ENCODE measurements at regions not wholly inside any gene's neighbourhood (a gene's known extent, or its start where the extent isn't known, plus 50 kb on each side); places are given as distances from the start of the nearest gene placed in this dataset.

DNA sequence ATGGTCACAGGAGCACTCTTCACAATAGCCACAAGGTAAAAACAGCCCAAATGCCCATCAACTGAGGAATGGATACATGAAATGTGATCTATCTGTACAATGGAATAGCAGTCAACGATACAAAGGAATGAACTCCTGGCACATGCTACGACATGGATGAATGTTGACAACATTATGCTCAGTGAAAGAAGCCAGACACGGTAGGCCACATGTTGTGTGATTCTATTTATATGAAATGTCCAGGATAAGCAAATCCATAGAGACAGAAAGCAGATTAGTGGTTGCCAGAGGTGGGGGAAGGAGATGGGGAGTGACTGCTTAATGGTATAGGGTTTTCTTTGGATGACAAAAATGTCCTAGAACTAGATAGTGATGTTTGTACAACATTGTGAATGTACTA lies 58.7 kb upstream of the GPM6B start:
- H2AFZ ChIP-seq (ENCODE audit: insufficient read depth, low read depth, low read length, poor library complexity, severe bottlenecking): no peak overlapping the region
- H3K27ac ChIP-seq (ENCODE audit: low read depth in 1 of 2, low read length in 2 of 2): no peak overlapping the region
- H3K9ac ChIP-seq (ENCODE audit: insufficient read depth, low read length, poor library complexity, severe bottlenecking): no peak overlapping the region
- intact Hi-C loops (cut with micrococcal nuclease): no loop called here
- H3K4me3 ChIP-seq (replicated peaks in 1 of 3; ENCODE audit: low read depth in 2 of 3, low read length in 3 of 3): no peak overlapping the region
- TF ChIP-seq, protein P1, sequence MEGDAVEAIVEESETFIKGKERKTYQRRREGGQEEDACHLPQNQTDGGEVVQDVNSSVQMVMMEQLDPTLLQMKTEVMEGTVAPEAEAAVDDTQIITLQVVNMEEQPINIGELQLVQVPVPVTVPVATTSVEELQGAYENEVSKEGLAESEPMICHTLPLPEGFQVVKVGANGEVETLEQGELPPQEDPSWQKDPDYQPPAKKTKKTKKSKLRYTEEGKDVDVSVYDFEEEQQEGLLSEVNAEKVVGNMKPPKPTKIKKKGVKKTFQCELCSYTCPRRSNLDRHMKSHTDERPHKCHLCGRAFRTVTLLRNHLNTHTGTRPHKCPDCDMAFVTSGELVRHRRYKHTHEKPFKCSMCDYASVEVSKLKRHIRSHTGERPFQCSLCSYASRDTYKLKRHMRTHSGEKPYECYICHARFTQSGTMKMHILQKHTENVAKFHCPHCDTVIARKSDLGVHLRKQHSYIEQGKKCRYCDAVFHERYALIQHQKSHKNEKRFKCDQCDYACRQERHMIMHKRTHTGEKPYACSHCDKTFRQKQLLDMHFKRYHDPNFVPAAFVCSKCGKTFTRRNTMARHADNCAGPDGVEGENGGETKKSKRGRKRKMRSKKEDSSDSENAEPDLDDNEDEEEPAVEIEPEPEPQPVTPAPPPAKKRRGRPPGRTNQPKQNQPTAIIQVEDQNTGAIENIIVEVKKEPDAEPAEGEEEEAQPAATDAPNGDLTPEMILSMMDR (IDR thresholded peaks at IDR 0.05): no peak
- no peaks in the 10 kb centered on the region for H3K9me3 Mint-ChIP-seq
- H3K79me2 ChIP-seq (ENCODE audit: insufficient read depth, low read length): no peaks in the 10 kb centered on the region
- 60% methylated on average over 1 of the region's 3 CpGs for WGBS (ENCODE audit: insufficient coverage)
- peaks cover 0 to 11% (median 0%) of the 10 kb centered on the region in 3 donors for H3K27me3 Mint-ChIP-seq (ENCODE audit: low read depth in 3 of 3)
- no peak for DNase-seq
- no peaks in the 10 kb centered on the region for H3K36me3 Mint-ChIP-seq
- no peaks in the 10 kb centered on the region for H3K9me3 ChIP-seq (replicated peaks in 1 of 2; ENCODE audit: control insufficient read depth in 1 of 2, insufficient read depth in 1 of 2, low read length in 2 of 2)
- peaks cover 0 to 4% of the 10 kb centered on the region in 2 donors for H3K27me3 ChIP-seq (ENCODE audit: control insufficient read depth in 2 of 2, insufficient read depth in 2 of 2, low read length in 2 of 2)
- H3K36me3 ChIP-seq (replicated peaks in 1 of 2; ENCODE audit: control insufficient read depth in 1 of 2, insufficient read depth in 2 of 2, low read length in 2 of 2): no peaks in the 10 kb centered on the region
- H3K4me3 Mint-ChIP-seq: no peak overlapping the region
- H3K4me2 ChIP-seq (replicated peaks; ENCODE audit: extremely low read depth, low read length, poor library complexity, severe bottlenecking): no peak overlapping the region
- H3K4me1 Mint-ChIP-seq: no peaks in the 10 kb centered on the region
- H4K20me1 ChIP-seq (ENCODE audit: insufficient read depth, low read length): no peaks in the 10 kb centered on the region
- H3K4me1 ChIP-seq (ENCODE audit: control insufficient read depth in 1 of 2, insufficient read depth in 2 of 2, low read length in 2 of 2): no peaks in the 10 kb centered on the region
- H3K27ac Mint-ChIP-seq: no peak overlapping the region

GRCh38 chrX:13868591-13868990 lies 51.7 kb upstream of the GPM6B start:
- no peak overlapping the region for H2AFZ ChIP-seq (ENCODE audit: insufficient read depth, low read depth, low read length, poor library complexity, severe bottlenecking)
- intact Hi-C loops (cut with micrococcal nuclease): no loop called here
- peaks cover 0 to 2% of the 10 kb centered on the region in 2 donors for H3K27me3 ChIP-seq (ENCODE audit: control insufficient read depth in 2 of 2, insufficient read depth in 2 of 2, low read length in 2 of 2)
- no peak for DNase-seq
- H3K4me3 Mint-ChIP-seq: no peak overlapping the region
- H3K36me3 Mint-ChIP-seq: no peaks in the 10 kb centered on the region
- no peaks in the 10 kb centered on the region for H3K79me2 ChIP-seq (ENCODE audit: insufficient read depth, low read length)
- H3K9ac ChIP-seq (ENCODE audit: insufficient read depth, low read length, poor library complexity, severe bottlenecking): no peak overlapping the region
- no peak overlapping the region for H3K4me3 ChIP-seq (replicated peaks in 1 of 3; ENCODE audit: low read depth in 2 of 3, low read length in 3 of 3)
- H3K9me3 Mint-ChIP-seq: no peaks in the 10 kb centered on the region
- no peaks in the 10 kb centered on the region for H3K9me3 ChIP-seq (replicated peaks in 1 of 2; ENCODE audit: control insufficient read depth in 1 of 2, insufficient read depth in 1 of 2, low read length in 2 of 2)
- no peak overlapping the region for H3K4me2 ChIP-seq (replicated peaks; ENCODE audit: extremely low read depth, low read length, poor library complexity, severe bottlenecking)
- TF ChIP-seq, protein P1 (IDR thresholded peaks at IDR 0.05): no peak
- H3K27ac ChIP-seq (ENCODE audit: low read depth in 1 of 2, low read length in 2 of 2): no peak overlapping the region
- no peaks in the 10 kb centered on the region for H4K20me1 ChIP-seq (ENCODE audit: insufficient read depth, low read length)
- H3K27ac Mint-ChIP-seq: no peak overlapping the region
- peaks cover 0 to 13% (median 0%) of the 10 kb centered on the region in 3 donors for H3K27me3 Mint-ChIP-seq (ENCODE audit: low read depth in 3 of 3)
- peaks cover 6% of the 10 kb centered on the region for H3K4me1 Mint-ChIP-seq
- no peaks in the 10 kb centered on the region for H3K36me3 ChIP-seq (replicated peaks in 1 of 2; ENCODE audit: control insufficient read depth in 1 of 2, insufficient read depth in 2 of 2, low read length in 2 of 2)
- H3K4me1 ChIP-seq (ENCODE audit: control insufficient read depth in 1 of 2, insufficient read depth in 2 of 2, low read length in 2 of 2): no peaks in the 10 kb centered on the region

All from CD14-positive monocyte (primary cell).